Right lobe of liver (tissue), 6 donors: ENCODE measurements at regions not wholly inside any gene's neighbourhood (a gene's known extent, or its start where the extent isn't known, plus 50 kb on each side); places are given as distances from the start of the nearest gene placed in this dataset.

Experiments used
- ATAC-seq, 4 donors: fragments of 200-7000 bp; cut with Tn5 transposase; one replicate each; pipeline ENCODE4 v1.9.1; 2020; ENCODE audit warnings: mild to moderate bottlenecking in 4 of 4, moderate library complexity in 4 of 4
- DNase-seq, 3 donors: peaks; one replicate each; pipeline ENCODE4 v3.0.0-alpha.2; 2020
- H3K27ac ChIP-seq, 3 donors: fragments of 200-600 bp; one replicate each; pipeline ENCODE4 v1.8.0; 2022
- H3K27me3 ChIP-seq, 2 donors: fragments of 200-600 bp; one replicate each; pipeline ENCODE4 v1.8.0; 2022
- H3K36me3 ChIP-seq, 4 donors: fragments of 200-600 bp; sonication (generic) in 1 of 4; one replicate each; pipeline versions ENCODE4 v1.5.1 to v1.8.0; 2017 to 2022; ENCODE audit warnings: control low read depth in 1 of 4
- H3K4me1 ChIP-seq, 4 donors: fragments of 200-600 bp; sonication (generic) in 1 of 4; one replicate each; pipeline versions ENCODE4 v1.5.1 to v1.8.0; 2017 to 2022; ENCODE audit warnings: control low read depth in 1 of 4
- H3K4me3 ChIP-seq, 3 donors: fragments of 200-600 bp; one replicate each; pipeline ENCODE4 v1.8.0; 2022
- H3K9me3 ChIP-seq, 4 donors: fragments of 200-600 bp; sonication (generic) in 1 of 4; one replicate each; pipeline versions ENCODE4 v1.5.1 to v1.8.0; 2017 to 2022; ENCODE audit warnings: control low read depth in 1 of 4
- POLR2A ChIP-seq: fragments of 450-650 bp; IDR thresholded peaks from one replicate; pipeline ENCODE4 v1.6.1; 2017; ENCODE audit warnings: antibody characterized with exemption, mild to moderate bottlenecking
- WGBS: methylation state at CpG from one replicate; pipeline ENCODE4 v1.1.6; 2018; ENCODE audit warnings: low coverage, low lambda C conversion rate; ENCODE audit not compliant: insufficient coverage; ENCODE audit errors: missing lambda C conversion rate; 5-methylcytosine and 5-hydroxymethylcytosine counted together
- intact Hi-C, 2 donors: fragments of 100-400 bp; cut with DNase I; formaldehyde crosslinking; loops; one replicate each; pipeline versions ENCODE4 v1.11.2 to v1.14.1; 2022
- TF ChIP-seq, protein P1 (sequence below), 4 donors: fragments of 200-600 bp in 3 of 4; fragments of 450-650 bp in 1 of 4; IDR thresholded peaks; one replicate each; pipeline versions ENCODE4 v1.5.1 to v1.8.0; 2016 to 2022; ENCODE audit warnings: antibody characterized with exemption in 4 of 4, mild to moderate bottlenecking in 2 of 4
- donor health status: DM: no; HTN: yes; CAD: no.
- donor health status: DM: no; HTN: no; CAD: no.
- donor health status: DM: no; HTN: no; CAD: no.
- donor health status: DM: no; HTN: yes; CAD: no.
- donor health status: DM: no; HTN: yes; CAD: no.

DNA sequence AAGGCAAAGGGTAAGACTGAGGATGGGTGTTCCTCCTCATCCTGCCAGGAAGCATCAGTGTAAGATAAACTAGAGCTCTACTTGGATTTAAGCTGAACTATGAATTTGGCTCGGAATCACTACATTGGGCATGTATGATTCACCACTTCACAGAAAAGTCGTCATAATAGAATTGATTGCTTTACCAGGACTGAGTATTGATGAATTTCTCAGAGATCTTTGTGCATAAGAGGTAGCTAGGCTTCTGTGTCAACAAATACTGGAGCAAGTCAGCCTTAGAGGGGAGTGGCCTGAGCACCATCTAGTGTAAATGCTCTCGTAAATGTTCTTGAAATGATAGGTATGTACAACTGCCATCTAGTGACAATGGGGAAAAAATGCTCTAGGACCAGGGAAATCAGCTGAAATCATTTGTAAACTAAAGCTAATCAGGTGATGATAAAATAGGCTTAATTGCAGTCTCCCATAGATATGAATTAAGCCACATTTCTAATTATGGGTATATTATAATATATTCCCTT, 309.5 kb upstream of the FMR1 start:
- Histone ChIP-seq H3K9me3 (no peaks in the 10 kb centered on the region), H3K4me1 (no peaks in the 10 kb centered on the region), H3K4me3 (no peak overlapping the region), H3K27me3 (no peaks in the 10 kb centered on the region), H3K27ac (no peak overlapping the region), H3K36me3 (no peaks in the 10 kb centered on the region)
- 42% methylated on average over 3 of the region's 3 CpGs for WGBS
- DNase-seq (no peak), ATAC-seq (no peak)
- intact Hi-C loops, result no loop called here
- TF ChIP-seq, protein P1, sequence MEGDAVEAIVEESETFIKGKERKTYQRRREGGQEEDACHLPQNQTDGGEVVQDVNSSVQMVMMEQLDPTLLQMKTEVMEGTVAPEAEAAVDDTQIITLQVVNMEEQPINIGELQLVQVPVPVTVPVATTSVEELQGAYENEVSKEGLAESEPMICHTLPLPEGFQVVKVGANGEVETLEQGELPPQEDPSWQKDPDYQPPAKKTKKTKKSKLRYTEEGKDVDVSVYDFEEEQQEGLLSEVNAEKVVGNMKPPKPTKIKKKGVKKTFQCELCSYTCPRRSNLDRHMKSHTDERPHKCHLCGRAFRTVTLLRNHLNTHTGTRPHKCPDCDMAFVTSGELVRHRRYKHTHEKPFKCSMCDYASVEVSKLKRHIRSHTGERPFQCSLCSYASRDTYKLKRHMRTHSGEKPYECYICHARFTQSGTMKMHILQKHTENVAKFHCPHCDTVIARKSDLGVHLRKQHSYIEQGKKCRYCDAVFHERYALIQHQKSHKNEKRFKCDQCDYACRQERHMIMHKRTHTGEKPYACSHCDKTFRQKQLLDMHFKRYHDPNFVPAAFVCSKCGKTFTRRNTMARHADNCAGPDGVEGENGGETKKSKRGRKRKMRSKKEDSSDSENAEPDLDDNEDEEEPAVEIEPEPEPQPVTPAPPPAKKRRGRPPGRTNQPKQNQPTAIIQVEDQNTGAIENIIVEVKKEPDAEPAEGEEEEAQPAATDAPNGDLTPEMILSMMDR (IDR thresholded peaks at IDR 0.05), result peak in 1 of 4 donors; percentile 8
- TF ChIP-seq POLR2A, result no peak

DNA sequence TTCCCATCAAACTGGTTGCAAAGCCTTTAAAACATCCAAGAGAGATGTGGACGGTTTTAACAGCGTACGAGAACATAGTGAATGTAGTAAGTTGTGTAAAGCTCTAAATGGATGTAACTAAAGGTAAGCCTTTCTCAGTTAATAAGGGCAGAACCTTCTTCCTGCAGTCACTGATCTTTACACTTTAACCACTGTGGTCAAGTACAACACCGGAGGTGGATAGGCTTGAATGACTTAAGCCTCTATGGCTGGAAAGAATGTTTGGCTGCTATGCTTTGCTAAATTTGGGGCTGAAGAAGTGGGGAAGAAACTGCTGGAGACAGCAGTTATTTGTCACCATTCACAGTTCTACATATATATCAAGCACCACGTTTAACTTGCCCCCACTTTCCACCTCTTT, 285.1 kb upstream of the FMR1 start:
- Histone ChIP-seq H3K27ac (no peak overlapping the region), H3K27me3 (no peaks in the 10 kb centered on the region), H3K9me3 (no peaks in the 10 kb centered on the region), H3K36me3 (no peaks in the 10 kb centered on the region), H3K4me1 (no peaks in the 10 kb centered on the region), H3K4me3 (no peak overlapping the region)
- no peak for TF ChIP-seq POLR2A
- TF ChIP-seq, protein P1 (IDR thresholded peaks at IDR 0.05), result no peak
- intact Hi-C loops, result no loop called here
- ATAC-seq (no peak), DNase-seq (no peak)
- WGBS, result 54% methylated on average over 4 of the region's 5 CpGs

DNA sequence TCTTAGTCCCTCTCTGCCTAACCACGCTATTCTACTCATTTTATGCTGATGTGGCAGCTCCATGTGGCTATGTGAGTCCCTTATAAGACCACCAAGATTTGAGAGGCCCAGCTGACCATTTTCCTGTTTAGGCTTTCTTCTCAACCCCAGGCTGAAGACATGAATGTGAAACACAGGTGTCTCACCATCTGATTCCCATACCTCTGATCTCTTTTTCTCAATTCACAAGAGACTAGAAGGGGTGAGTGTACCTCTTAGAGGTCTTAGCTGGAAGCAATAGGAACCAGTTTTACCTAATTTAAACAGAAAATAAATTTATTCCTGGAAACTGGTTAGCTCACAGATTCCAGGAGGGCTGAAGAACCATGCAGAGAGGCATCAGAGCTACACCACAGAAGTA, 276.5 kb upstream of the FMR1 start:
- DNase-seq (no peak), ATAC-seq (no peak)
- intact Hi-C loops, result no loop called here
- no peaks in the 10 kb centered on the region for H3K4me1 ChIP-seq
- TF ChIP-seq POLR2A, result no peak
- TF ChIP-seq, protein P1 (IDR thresholded peaks at IDR 0.05), result no peak
- H3K4me3 ChIP-seq, result no peak overlapping the region
- H3K27me3 ChIP-seq, result no peaks in the 10 kb centered on the region
- H3K36me3 ChIP-seq, result no peaks in the 10 kb centered on the region
- 17% methylated on average over 1 of the region's 1 CpG for WGBS
- no peaks in the 10 kb centered on the region for H3K9me3 ChIP-seq
- no peak overlapping the region for H3K27ac ChIP-seq

DNA sequence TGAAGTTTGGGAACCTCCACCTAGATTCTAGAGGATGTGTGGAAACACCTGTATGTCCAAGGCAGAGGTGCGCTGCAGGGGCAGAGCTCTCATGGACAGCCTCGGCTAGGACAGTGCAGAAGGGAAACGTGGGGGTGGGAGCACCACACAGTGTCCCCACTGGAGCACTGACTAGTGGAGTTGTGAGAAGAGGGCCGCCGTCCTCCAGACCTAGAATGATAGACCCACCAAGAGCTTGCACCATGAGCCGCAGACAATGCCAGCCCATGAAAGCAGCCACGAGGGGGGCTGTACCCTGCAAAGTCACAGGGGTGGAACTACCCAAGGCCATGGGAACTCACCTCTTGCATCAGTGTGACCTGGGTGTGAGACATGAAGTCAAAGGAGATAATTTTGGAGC, 274.5 kb upstream of the FMR1 start:
- Histone ChIP-seq H3K36me3 (no peaks in the 10 kb centered on the region), H3K27me3 (no peaks in the 10 kb centered on the region), H3K4me3 (no peak overlapping the region), H3K9me3 (no peaks in the 10 kb centered on the region), H3K27ac (no peak overlapping the region), H3K4me1 (no peaks in the 10 kb centered on the region)
- TF ChIP-seq POLR2A, result no peak
- TF ChIP-seq, protein P1 (IDR thresholded peaks at IDR 0.05), result no peak
- intact Hi-C loops, result no loop called here
- ATAC-seq (no peak), DNase-seq (no peak)
- WGBS, result no CpG with 5 or more reads among the region's 7 CpGs
